WTC11 (cell line): ENCODE measurements at regions not wholly inside any gene's neighbourhood (a gene's known extent, or its start where the extent isn't known, plus 50 kb on each side); places are given as distances from the start of the nearest gene placed in this dataset.

Experiments used
- ATAC-seq: fragments of 200-7000 bp; cut with Tn5 transposase; 2 replicates; pipeline ENCODE4 v1.10.0; 2021; ENCODE audit warnings: mild to moderate bottlenecking, moderate library complexity
- CTCF ChIA-PET: fragments of 300-600 bp; sonication (Branson Sonifier 250); formaldehyde crosslinking; loops from one replicate; lab custom pipeline; 2021; ENCODE audit warnings: antibody characterized with exemption; lab: Charles Lee
- POLR2A ChIA-PET: fragments of 350-600 bp; sonication (Branson Sonifier 250); formaldehyde crosslinking; loops from one replicate; lab custom pipeline; 2021; ENCODE audit warnings: antibody characterized with exemption; lab: Charles Lee
- DNase-seq: peaks from one replicate; pipeline ENCODE4 v3.0.0; 2021; ENCODE audit warnings: low spot score
- H3K27ac Mint-ChIP-seq: 2 replicates; pipeline ENCODE4 v1.8.0; 2021; ENCODE audit warnings: mixed read lengths
- H3K27me3 Mint-ChIP-seq: 2 replicates; pipeline ENCODE4 v1.8.0; 2021; ENCODE audit warnings: low read depth, mild to moderate bottlenecking, moderate library complexity, mixed read lengths
- H3K36me3 Mint-ChIP-seq: 2 replicates; pipeline ENCODE4 v1.8.0; 2021; ENCODE audit warnings: mixed read lengths
- H3K4me1 Mint-ChIP-seq: 2 replicates; pipeline ENCODE4 v1.8.0; 2022; ENCODE audit warnings: mixed read lengths
- H3K4me3 Mint-ChIP-seq: 2 replicates; pipeline ENCODE4 v1.8.0; 2021; ENCODE audit warnings: mild to moderate bottlenecking, moderate library complexity, mixed read lengths
- H3K9me3 Mint-ChIP-seq: 2 replicates; pipeline ENCODE4 v1.8.0; 2021; ENCODE audit warnings: mixed read lengths
- AR ChIP-seq: fragments of 250-450 bp; sonication (Bioruptor Pico); IDR thresholded peaks from 2 replicates; pipeline ENCODE4 v1.9.0; 2021; ENCODE audit warnings: mild to moderate bottlenecking
- ATF2 ChIP-seq: sonication (generic); formaldehyde crosslinking; IDR thresholded peaks from 2 replicates; pipeline ENCODE4 v1.8.1; 2022; ENCODE audit warnings: low read depth, missing genetic modification reagents, borderline replicate concordance
- EMX1 ChIP-seq: fragments of 250-450 bp; sonication (Bioruptor Pico); IDR thresholded peaks from 2 replicates; pipeline ENCODE4 v1.8.0; 2021; ENCODE audit warnings: mild to moderate bottlenecking
- ESRRA ChIP-seq: sonication (generic); formaldehyde crosslinking; IDR thresholded peaks from 2 replicates; pipeline ENCODE4 v1.8.1; 2022; ENCODE audit warnings: mild to moderate bottlenecking, missing genetic modification reagents, borderline replicate concordance
- FOXP4 ChIP-seq: sonication (generic); formaldehyde crosslinking; IDR thresholded peaks from 2 replicates; pipeline ENCODE4 v1.8.0; 2022; ENCODE audit warnings: mild to moderate bottlenecking, missing genetic modification reagents
- GRHL2 ChIP-seq: fragments of 250-450 bp; sonication (Bioruptor Pico); IDR thresholded peaks from 2 replicates; pipeline ENCODE4 v1.8.0; 2022; ENCODE audit warnings: mild to moderate bottlenecking, moderate library complexity; ENCODE audit not compliant: insufficient replicate concordance, severe bottlenecking
- NR1H2 ChIP-seq: sonication (generic); formaldehyde crosslinking; IDR thresholded peaks from 2 replicates; pipeline ENCODE4 v1.9.0; 2021; ENCODE audit warnings: mild to moderate bottlenecking, moderate library complexity, missing genetic modification reagents
- PRRX2 ChIP-seq: fragments of 250-450 bp; sonication (Bioruptor Pico); IDR thresholded peaks from 2 replicates; pipeline ENCODE4 v1.8.0; 2021; ENCODE audit warnings: mild to moderate bottlenecking
- TP53 ChIP-seq: sonication (generic); formaldehyde crosslinking; IDR thresholded peaks from 2 replicates; pipeline ENCODE4 v1.8.1; 2023; ENCODE audit warnings: mild to moderate bottlenecking, missing genetic modification reagents
- ZNF121 ChIP-seq: sonication (generic); formaldehyde crosslinking; IDR thresholded peaks from 2 replicates; pipeline ENCODE4 v1.8.0; 2023; ENCODE audit warnings: missing genetic modification reagents
- ZNF232 ChIP-seq: sonication (generic); formaldehyde crosslinking; IDR thresholded peaks from 2 replicates; pipeline ENCODE4 v1.8.0; 2022; ENCODE audit warnings: mild to moderate bottlenecking, missing genetic modification reagents
- ZNF263 ChIP-seq: sonication (generic); formaldehyde crosslinking; IDR thresholded peaks from 2 replicates; pipeline ENCODE4 v1.8.1; 2022; ENCODE audit warnings: low read depth, mild to moderate bottlenecking, moderate library complexity, missing genetic modification reagents
- TF ChIP-seq, protein P1 (sequence below): sonication (generic); formaldehyde crosslinking; IDR thresholded peaks from 2 replicates; pipeline ENCODE4 v1.8.0; 2023; ENCODE audit warnings: missing genetic modification reagents
- TF ChIP-seq, protein P2 (sequence below): fragments of 250-450 bp; sonication (Bioruptor Pico); IDR thresholded peaks from 2 replicates; pipeline ENCODE4 v1.9.0; 2021; ENCODE audit warnings: moderate library complexity, mild to moderate bottlenecking, inconsistent platforms, borderline replicate concordance
- TF ChIP-seq, protein P3 (sequence below): sonication (generic); formaldehyde crosslinking; IDR thresholded peaks from 2 replicates; pipeline ENCODE4 v1.8.1; 2023; ENCODE audit warnings: mild to moderate bottlenecking, missing genetic modification reagents, borderline replicate concordance
- TF ChIP-seq, protein P4 (sequence below): fragments of 200-600 bp; IDR thresholded peaks from 2 replicates; pipeline ENCODE4 v1.8.0; 2022; ENCODE audit warnings: antibody characterized with exemption

DNA sequence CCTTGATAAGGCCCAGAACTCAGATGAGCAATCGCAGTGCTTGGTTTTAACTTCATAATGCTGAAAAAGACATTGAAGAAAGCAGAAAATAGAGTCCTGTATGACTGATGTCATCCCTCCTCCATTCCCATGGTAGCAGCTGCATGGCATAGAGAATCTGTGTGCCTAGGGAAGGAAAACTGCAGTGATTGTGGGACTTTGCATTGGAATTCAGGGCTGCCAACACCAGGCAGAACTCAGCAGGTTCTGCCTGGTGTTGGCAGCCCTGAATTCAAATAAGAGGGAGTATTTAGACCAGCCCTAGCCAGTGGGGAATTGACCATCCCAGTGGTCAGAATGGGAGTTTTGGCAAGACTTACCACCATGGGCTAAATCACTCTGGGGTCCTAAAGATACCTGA lies 1016.0 kb downstream of the FAM181B start:
- H3K27me3 Mint-ChIP-seq = no peaks in the 10 kb centered on the region
- ATAC-seq (no peak), DNase-seq (no peak)
- CTCF ChIA-PET = no interaction called here
- no peaks in the 10 kb centered on the region for H3K36me3 Mint-ChIP-seq
- TF ChIP-seq NR1H2 (CRISPR knock-in tag) (no peak), ESRRA (CRISPR knock-in tag) (no peak), EMX1 (CRISPR knock-in tag) (no peak), ZNF121 (CRISPR knock-in tag) (no peak), ZNF263 (CRISPR knock-in tag) (no peak), GRHL2 (CRISPR knock-in tag) (no peak), PRRX2 (no peak)
- TF ChIP-seq, protein P1, sequence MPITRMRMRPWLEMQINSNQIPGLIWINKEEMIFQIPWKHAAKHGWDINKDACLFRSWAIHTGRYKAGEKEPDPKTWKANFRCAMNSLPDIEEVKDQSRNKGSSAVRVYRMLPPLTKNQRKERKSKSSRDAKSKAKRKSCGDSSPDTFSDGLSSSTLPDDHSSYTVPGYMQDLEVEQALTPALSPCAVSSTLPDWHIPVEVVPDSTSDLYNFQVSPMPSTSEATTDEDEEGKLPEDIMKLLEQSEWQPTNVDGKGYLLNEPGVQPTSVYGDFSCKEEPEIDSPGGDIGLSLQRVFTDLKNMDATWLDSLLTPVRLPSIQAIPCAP (CRISPR knock-in tag) = no peak
- TF ChIP-seq, protein P2, sequence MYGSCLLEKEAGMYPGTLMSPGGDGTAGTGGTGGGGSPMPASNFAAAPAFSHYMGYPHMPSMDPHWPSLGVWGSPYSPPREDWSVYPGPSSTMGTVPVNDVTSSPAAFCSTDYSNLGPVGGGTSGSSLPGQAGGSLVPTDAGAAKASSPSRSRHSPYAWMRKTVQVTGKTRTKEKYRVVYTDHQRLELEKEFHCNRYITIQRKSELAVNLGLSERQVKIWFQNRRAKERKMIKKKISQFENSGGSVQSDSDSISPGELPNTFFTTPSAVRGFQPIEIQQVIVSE = no peak
- no peaks in the 10 kb centered on the region for H3K4me1 Mint-ChIP-seq
- no peaks in the 10 kb centered on the region for H3K9me3 Mint-ChIP-seq
- H3K27ac Mint-ChIP-seq = no peak overlapping the region
- H3K4me3 Mint-ChIP-seq = no peak overlapping the region
- POLR2A ChIA-PET = no interaction called here

- TF ChIP-seq, protein P3, sequence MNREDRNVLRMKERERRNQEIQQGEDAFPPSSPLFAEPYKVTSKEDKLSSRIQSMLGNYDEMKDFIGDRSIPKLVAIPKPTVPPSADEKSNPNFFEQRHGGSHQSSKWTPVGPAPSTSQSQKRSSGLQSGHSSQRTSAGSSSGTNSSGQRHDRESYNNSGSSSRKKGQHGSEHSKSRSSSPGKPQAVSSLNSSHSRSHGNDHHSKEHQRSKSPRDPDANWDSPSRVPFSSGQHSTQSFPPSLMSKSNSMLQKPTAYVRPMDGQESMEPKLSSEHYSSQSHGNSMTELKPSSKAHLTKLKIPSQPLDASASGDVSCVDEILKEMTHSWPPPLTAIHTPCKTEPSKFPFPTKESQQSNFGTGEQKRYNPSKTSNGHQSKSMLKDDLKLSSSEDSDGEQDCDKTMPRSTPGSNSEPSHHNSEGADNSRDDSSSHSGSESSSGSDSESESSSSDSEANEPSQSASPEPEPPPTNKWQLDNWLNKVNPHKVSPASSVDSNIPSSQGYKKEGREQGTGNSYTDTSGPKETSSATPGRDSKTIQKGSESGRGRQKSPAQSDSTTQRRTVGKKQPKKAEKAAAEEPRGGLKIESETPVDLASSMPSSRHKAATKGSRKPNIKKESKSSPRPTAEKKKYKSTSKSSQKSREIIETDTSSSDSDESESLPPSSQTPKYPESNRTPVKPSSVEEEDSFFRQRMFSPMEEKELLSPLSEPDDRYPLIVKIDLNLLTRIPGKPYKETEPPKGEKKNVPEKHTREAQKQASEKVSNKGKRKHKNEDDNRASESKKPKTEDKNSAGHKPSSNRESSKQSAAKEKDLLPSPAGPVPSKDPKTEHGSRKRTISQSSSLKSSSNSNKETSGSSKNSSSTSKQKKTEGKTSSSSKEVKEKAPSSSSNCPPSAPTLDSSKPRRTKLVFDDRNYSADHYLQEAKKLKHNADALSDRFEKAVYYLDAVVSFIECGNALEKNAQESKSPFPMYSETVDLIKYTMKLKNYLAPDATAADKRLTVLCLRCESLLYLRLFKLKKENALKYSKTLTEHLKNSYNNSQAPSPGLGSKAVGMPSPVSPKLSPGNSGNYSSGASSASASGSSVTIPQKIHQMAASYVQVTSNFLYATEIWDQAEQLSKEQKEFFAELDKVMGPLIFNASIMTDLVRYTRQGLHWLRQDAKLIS (CRISPR knock-in tag) = no peak
- TF ChIP-seq, protein P4, sequence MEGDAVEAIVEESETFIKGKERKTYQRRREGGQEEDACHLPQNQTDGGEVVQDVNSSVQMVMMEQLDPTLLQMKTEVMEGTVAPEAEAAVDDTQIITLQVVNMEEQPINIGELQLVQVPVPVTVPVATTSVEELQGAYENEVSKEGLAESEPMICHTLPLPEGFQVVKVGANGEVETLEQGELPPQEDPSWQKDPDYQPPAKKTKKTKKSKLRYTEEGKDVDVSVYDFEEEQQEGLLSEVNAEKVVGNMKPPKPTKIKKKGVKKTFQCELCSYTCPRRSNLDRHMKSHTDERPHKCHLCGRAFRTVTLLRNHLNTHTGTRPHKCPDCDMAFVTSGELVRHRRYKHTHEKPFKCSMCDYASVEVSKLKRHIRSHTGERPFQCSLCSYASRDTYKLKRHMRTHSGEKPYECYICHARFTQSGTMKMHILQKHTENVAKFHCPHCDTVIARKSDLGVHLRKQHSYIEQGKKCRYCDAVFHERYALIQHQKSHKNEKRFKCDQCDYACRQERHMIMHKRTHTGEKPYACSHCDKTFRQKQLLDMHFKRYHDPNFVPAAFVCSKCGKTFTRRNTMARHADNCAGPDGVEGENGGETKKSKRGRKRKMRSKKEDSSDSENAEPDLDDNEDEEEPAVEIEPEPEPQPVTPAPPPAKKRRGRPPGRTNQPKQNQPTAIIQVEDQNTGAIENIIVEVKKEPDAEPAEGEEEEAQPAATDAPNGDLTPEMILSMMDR = peak; percentile 51
- ChIA-PET CTCF (interaction anchor here (0.5 to 1.5 kb wide), 16 partner anchors 8 to 988 kb away, joined by 3 to 9 read pairs (median 3); no protein-coding TSS in a partner anchor), POLR2A (interaction anchor here (0.6 kb wide), 1 partner anchor 1482 kb away, joined by 3 read pairs; no protein-coding TSS in a partner anchor)
- DNase-seq (peak; percentile 28), ATAC-seq (peak; percentile 85)
- no peak overlapping the region for H3K27ac Mint-ChIP-seq
- H3K27me3 Mint-ChIP-seq = no peaks in the 10 kb centered on the region
- H3K36me3 Mint-ChIP-seq = no peaks in the 10 kb centered on the region
- no peaks in the 10 kb centered on the region for H3K4me1 Mint-ChIP-seq
- no peak overlapping the region for H3K4me3 Mint-ChIP-seq
- peaks cover 3% of the 10 kb centered on the region; the same call in 1 of the 2 replicates for H3K9me3 Mint-ChIP-seq
These were observed 1025.8 kb downstream of the FAM181B start for GRCh38 chr11:81707881-81708280.

- Mint-ChIP-seq H3K4me3 (no peak overlapping the region), H3K27ac (no peak overlapping the region), H3K27me3 (no peaks in the 10 kb centered on the region), H3K4me1 (no peaks in the 10 kb centered on the region), H3K9me3 (peaks cover 23% of the 10 kb centered on the region), H3K36me3 (0 out of 2 replicates have a peak, but pooled peaks cover 2% of the 10 kb centered on the region)
- DNase-seq = no peak
- TF ChIP-seq TP53 (CRISPR knock-in tag) (no peak), FOXP4 (no peak), ATF2 (CRISPR knock-in tag) (no peak), ZNF232 (CRISPR knock-in tag) (no peak), AR (CRISPR knock-in tag) (no peak)
- ChIA-PET POLR2A (no interaction called here), CTCF (no interaction called here)
- ATAC-seq = no peak
These were observed 1028.4 kb downstream of the FAM181B start for GRCh38 chr11:81705283-81705682.
